ENCODE measurements at regions not wholly inside any gene's neighbourhood (a gene's known extent, or its start where the extent isn't known, plus 50 kb on each side); places are given as distances from the start of the nearest gene placed in this dataset.
A peak's percentile ranks its signal among the peaks of the same experiment; 100 is the strongest.
"Not testable (repeated sequence)": the region's sequence is repeated elsewhere in the genome, so short reads cannot be mapped to it uniquely, and the experiment has no call there.

- DNase-seq: no peak
Observed at GRCh38 chr13:103695320-103695719, 629.1 kb upstream of the SLC10A2 start.

GRCh38 chr13:103694471-103694870 lies 628.3 kb upstream of the SLC10A2 start:
- no peak for DNase-seq

GRCh38 chr13:103694033-103694432 lies 627.8 kb upstream of the SLC10A2 start:
- no peak for DNase-seq

- no peak for DNase-seq
Observed at GRCh38 chr13:103692442-103692841, 626.2 kb upstream of the SLC10A2 start.

- DNase-seq: no peak
Observed at GRCh38 chr13:103676329-103676728, 610.1 kb upstream of the SLC10A2 start.

- no peak for DNase-seq
Observed at GRCh38 chr13:103671547-103671946, 605.3 kb upstream of the SLC10A2 start.

- no peak for DNase-seq
Observed at GRCh38 chr13:103663996-103664395, 597.8 kb upstream of the SLC10A2 start.

GRCh38 chr13:103656311-103656710 lies 590.1 kb upstream of the SLC10A2 start:
- no peak for DNase-seq

GRCh38 chr13:103640606-103641005 lies 574.4 kb upstream of the SLC10A2 start:
- DNase-seq: peak; percentile 1

- DNase-seq: no peak
Observed at GRCh38 chr13:103639326-103639725, 573.1 kb upstream of the SLC10A2 start.

GRCh38 chr13:103638706-103639105 lies 572.5 kb upstream of the SLC10A2 start:
- no peak for DNase-seq

- DNase-seq: no peak
Observed at GRCh38 chr13:103634066-103634465, 567.8 kb upstream of the SLC10A2 start.

GRCh38 chr13:103625194-103625593 lies 559.0 kb upstream of the SLC10A2 start:
- no peak for DNase-seq

GRCh38 chr13:103618151-103618550 lies 551.9 kb upstream of the SLC10A2 start:
- no peak for DNase-seq

GRCh38 chr13:103615771-103616170 lies 549.6 kb upstream of the SLC10A2 start:
- DNase-seq: no peak

GRCh38 chr13:103614761-103615160 lies 548.5 kb upstream of the SLC10A2 start:
- DNase-seq: no peak

- no peak for DNase-seq
Observed at GRCh38 chr13:103607995-103608394, 541.8 kb upstream of the SLC10A2 start.

GRCh38 chr13:103605546-103606326 lies 539.5 kb upstream of the SLC10A2 start:
- no peak for DNase-seq

- DNase-seq: not testable (repeated sequence)
Observed at GRCh38 chr13:103599870-103600269, 533.7 kb upstream of the SLC10A2 start.

- DNase-seq: no peak
Observed at GRCh38 chr13:103598671-103599070, 532.5 kb upstream of the SLC10A2 start.

- DNase-seq: no peak
Observed at GRCh38 chr13:103573446-103573845, 507.2 kb upstream of the SLC10A2 start.

- DNase-seq: no peak
Observed at GRCh38 chr13:103568314-103568713, 502.1 kb upstream of the SLC10A2 start.

GRCh38 chr13:103557878-103558277 lies 491.7 kb upstream of the SLC10A2 start:
- DNase-seq: no peak

- DNase-seq: no peak
Observed at GRCh38 chr13:103556681-103557080, 490.5 kb upstream of the SLC10A2 start.

- DNase-seq: no peak
Observed at GRCh38 chr13:103547914-103548313, 481.7 kb upstream of the SLC10A2 start.

Measured in fibroblast of skin of abdomen (primary cell).